ENCODE measurements at regions not wholly inside any gene's neighbourhood (a gene's known extent, or its start where the extent isn't known, plus 50 kb on each side); places are given as distances from the start of the nearest gene placed in this dataset.
A peak's percentile ranks its signal among the peaks of the same experiment; 100 is the strongest.

DNA sequence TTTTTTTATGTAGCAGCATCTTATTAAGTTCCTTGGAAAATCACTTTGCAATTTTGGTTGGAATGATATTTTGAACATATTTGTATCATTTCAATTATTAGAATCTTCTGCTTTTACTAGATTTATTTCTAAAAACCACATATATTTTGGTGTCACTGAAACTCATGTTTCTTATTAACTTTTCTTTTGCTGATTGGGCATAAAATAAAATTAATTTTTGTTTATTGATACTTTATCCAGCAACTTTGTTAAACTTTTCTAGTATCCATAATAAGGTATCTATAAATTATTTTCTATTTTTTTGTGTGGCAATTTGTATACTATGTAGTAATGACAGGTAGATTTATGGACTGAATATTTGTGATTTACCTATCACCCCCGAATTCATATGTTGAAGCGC is 556.4 kb upstream of the ATXN8OS start:
- H3K36me3 ChIP-seq (replicated peaks; ENCODE audit: low read depth, low read length), result no peaks in the 10 kb centered on the region
- TF ChIP-seq, protein P1, sequence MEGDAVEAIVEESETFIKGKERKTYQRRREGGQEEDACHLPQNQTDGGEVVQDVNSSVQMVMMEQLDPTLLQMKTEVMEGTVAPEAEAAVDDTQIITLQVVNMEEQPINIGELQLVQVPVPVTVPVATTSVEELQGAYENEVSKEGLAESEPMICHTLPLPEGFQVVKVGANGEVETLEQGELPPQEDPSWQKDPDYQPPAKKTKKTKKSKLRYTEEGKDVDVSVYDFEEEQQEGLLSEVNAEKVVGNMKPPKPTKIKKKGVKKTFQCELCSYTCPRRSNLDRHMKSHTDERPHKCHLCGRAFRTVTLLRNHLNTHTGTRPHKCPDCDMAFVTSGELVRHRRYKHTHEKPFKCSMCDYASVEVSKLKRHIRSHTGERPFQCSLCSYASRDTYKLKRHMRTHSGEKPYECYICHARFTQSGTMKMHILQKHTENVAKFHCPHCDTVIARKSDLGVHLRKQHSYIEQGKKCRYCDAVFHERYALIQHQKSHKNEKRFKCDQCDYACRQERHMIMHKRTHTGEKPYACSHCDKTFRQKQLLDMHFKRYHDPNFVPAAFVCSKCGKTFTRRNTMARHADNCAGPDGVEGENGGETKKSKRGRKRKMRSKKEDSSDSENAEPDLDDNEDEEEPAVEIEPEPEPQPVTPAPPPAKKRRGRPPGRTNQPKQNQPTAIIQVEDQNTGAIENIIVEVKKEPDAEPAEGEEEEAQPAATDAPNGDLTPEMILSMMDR (IDR thresholded peaks at IDR 0.05; ENCODE audit: low read depth, low read length), result no peak
- no peak for TF ChIP-seq EZH2phosphoT487 (IDR thresholded peaks at IDR 0.05; ENCODE audit: low read depth)

DNA sequence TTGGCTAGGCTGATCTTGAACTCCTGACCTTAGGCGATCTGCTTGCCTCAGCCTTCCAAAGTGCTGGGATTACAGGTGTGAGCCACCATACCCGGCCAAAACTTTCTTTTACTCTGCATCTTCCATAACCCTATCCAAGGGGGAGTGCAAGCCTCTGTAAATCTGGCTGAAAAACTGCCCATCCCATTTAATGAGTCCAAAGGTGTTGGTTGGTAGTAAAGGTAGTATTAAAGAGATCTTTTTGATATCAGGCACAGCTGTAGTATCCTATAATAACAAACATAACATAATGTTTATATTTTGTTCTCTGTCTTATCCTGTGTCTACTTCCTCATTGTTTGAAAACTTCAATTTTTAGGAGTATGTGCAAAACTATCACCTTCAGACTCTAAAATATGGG is 559.8 kb upstream of the ATXN8OS start:
- Histone ChIP-seq H2AFZ (ENCODE audit: low read depth, low read length) (peak overlapping the region; percentile 49), H3K9ac (ENCODE audit: low read length) (no peak overlapping the region), H3K27ac (ENCODE audit: low read length) (no peak overlapping the region), H4K20me1 (ENCODE audit: insufficient read depth, low read length) (no peaks in the 10 kb centered on the region), H3K27me3 (ENCODE audit: low read depth, low read length) (no peaks in the 10 kb centered on the region), H3K79me2 (ENCODE audit: low read length) (no peaks in the 10 kb centered on the region), H3K36me3 (replicated peaks; ENCODE audit: low read depth, low read length) (no peaks in the 10 kb centered on the region), H3K4me2 (ENCODE audit: low read length) (no peak overlapping the region), H3K4me1 (ENCODE audit: low read length) (no peaks in the 10 kb centered on the region), H3K4me3 (ENCODE audit: low read length) (no peak overlapping the region), H3K9me3 (ENCODE audit: insufficient read depth, low read length) (no peaks in the 10 kb centered on the region)
- TF ChIP-seq, protein P1 (IDR thresholded peaks at IDR 0.05; ENCODE audit: low read depth, low read length), result no peak
- TF ChIP-seq EZH2phosphoT487 (IDR thresholded peaks at IDR 0.05; ENCODE audit: low read depth), result no peak

More for the DNA sequence above, 556.4 kb upstream of the ATXN8OS start:
- Histone ChIP-seq H3K4me1 (ENCODE audit: low read length) (no peaks in the 10 kb centered on the region), H2AFZ (ENCODE audit: low read depth, low read length) (no peak overlapping the region), H3K9ac (ENCODE audit: low read length) (no peak overlapping the region), H3K27ac (ENCODE audit: low read length) (no peak overlapping the region), H3K79me2 (ENCODE audit: low read length) (no peaks in the 10 kb centered on the region), H3K4me3 (ENCODE audit: low read length) (no peak overlapping the region), H3K27me3 (ENCODE audit: low read depth, low read length) (no peaks in the 10 kb centered on the region), H3K9me3 (ENCODE audit: insufficient read depth, low read length) (no peaks in the 10 kb centered on the region), H3K4me2 (ENCODE audit: low read length) (no peak overlapping the region), H4K20me1 (ENCODE audit: insufficient read depth, low read length) (no peaks in the 10 kb centered on the region)

DNA sequence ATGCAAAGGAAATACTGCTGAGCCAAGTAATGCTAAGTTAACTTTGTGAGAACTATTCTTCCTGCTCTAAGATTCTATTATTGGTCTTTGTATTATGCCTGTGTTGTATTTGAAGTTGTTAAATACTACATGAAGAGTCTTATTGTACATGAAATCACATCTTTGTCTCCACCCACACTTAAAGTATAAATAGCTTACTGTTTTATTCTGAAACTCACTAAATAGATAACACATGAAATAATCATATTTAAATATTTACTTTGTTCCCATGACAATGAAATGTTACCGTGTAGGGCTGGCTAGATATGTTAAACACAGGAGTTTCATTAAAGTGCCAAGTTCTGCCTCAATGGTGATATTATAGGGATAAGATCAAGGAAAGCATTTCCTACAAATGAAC is 562.1 kb upstream of the ATXN8OS start:
- Histone ChIP-seq H3K27me3 (ENCODE audit: low read depth, low read length) (no peaks in the 10 kb centered on the region), H3K4me3 (ENCODE audit: low read length) (no peak overlapping the region), H3K79me2 (ENCODE audit: low read length) (no peaks in the 10 kb centered on the region), H4K20me1 (ENCODE audit: insufficient read depth, low read length) (no peaks in the 10 kb centered on the region), H3K27ac (ENCODE audit: low read length) (no peak overlapping the region), H3K9me3 (ENCODE audit: insufficient read depth, low read length) (no peaks in the 10 kb centered on the region), H3K4me1 (ENCODE audit: low read length) (no peaks in the 10 kb centered on the region), H3K9ac (ENCODE audit: low read length) (no peak overlapping the region), H2AFZ (ENCODE audit: low read depth, low read length) (no peak overlapping the region), H3K4me2 (ENCODE audit: low read length) (no peak overlapping the region), H3K36me3 (replicated peaks; ENCODE audit: low read depth, low read length) (no peaks in the 10 kb centered on the region)
- no peak for TF ChIP-seq EZH2phosphoT487 (IDR thresholded peaks at IDR 0.05; ENCODE audit: low read depth)
- TF ChIP-seq, protein P1 (IDR thresholded peaks at IDR 0.05; ENCODE audit: low read depth, low read length), result no peak

DNA sequence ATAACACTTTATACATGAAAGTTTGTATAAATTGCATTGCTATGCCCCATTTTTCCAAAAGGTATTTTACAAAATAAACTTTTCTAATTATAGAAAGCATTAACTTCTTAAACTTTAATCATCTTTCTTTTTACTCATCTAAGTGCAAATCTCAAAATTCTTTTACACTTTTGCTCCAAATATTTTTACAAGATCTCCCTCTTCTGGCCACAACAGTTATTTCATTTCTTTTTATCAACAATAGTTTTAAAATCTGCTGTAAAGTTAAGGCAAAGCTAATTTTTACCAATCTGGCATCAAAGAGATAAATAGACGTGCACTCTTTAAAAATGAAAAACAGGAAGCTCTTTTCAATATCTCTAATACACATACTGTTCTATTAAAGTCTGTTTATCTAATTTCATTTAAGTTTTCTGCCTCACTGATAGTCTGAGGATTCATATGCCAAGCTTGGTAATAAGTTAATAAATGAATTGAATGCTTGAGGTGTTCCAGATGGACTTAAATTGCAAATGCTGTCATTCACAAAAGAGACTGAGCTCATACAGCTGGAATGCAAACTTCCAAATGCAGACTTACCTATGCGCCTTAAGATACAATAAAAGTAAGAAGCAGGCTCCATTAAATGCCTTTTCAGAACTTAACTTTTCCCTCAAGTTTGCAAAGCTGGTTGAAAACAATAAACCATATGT is 583.0 kb upstream of the ATXN8OS start:
- H3K9me3 ChIP-seq (ENCODE audit: insufficient read depth, low read length), result no peaks in the 10 kb centered on the region
- no peaks in the 10 kb centered on the region for H4K20me1 ChIP-seq (ENCODE audit: insufficient read depth, low read length)
- H3K79me2 ChIP-seq (ENCODE audit: low read length), result no peaks in the 10 kb centered on the region
- TF ChIP-seq, protein P1 (IDR thresholded peaks at IDR 0.05; ENCODE audit: low read depth, low read length), result peak; percentile 70
- TF ChIP-seq EZH2phosphoT487 (IDR thresholded peaks at IDR 0.05; ENCODE audit: low read depth), result no peak
- H3K27ac ChIP-seq (ENCODE audit: low read length), result no peak overlapping the region
- H3K27me3 ChIP-seq (ENCODE audit: low read depth, low read length), result no peaks in the 10 kb centered on the region
- no peak overlapping the region for H3K9ac ChIP-seq (ENCODE audit: low read length)
- H3K4me2 ChIP-seq (ENCODE audit: low read length), result no peak overlapping the region
- H3K4me3 ChIP-seq (ENCODE audit: low read length), result no peak overlapping the region
- H3K36me3 ChIP-seq (replicated peaks; ENCODE audit: low read depth, low read length), result no peaks in the 10 kb centered on the region
- H2AFZ ChIP-seq (ENCODE audit: low read depth, low read length), result no peak overlapping the region
- H3K4me1 ChIP-seq (ENCODE audit: low read length), result no peaks in the 10 kb centered on the region
